ENCODE measurements at regions not wholly inside any gene's neighbourhood (a gene's known extent, or its start where the extent isn't known, plus 50 kb on each side); places are given as distances from the start of the nearest gene placed in this dataset.

DNA sequence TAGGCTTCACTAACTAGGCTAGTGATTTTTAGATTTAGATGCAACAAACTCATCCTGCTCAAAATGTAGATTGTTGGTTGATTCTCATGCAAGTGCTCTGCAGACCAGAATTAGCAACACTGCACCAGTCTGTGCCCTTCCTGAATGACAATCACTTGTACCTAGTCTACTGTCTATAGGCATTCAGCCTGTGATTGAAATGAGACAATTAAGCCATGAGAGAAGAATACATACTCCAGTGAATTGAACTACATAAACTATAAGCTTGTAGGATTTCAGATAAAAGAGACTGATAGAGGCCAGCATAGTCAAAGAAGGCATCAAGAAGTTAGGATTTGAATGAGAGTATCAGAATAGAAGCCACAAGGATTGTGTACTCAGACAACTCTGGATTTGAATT, 138.3 kb upstream of the NRXN1 start:
- DNase-seq (ENCODE audit: low read depth in 2 of 2), result no peak

DNA sequence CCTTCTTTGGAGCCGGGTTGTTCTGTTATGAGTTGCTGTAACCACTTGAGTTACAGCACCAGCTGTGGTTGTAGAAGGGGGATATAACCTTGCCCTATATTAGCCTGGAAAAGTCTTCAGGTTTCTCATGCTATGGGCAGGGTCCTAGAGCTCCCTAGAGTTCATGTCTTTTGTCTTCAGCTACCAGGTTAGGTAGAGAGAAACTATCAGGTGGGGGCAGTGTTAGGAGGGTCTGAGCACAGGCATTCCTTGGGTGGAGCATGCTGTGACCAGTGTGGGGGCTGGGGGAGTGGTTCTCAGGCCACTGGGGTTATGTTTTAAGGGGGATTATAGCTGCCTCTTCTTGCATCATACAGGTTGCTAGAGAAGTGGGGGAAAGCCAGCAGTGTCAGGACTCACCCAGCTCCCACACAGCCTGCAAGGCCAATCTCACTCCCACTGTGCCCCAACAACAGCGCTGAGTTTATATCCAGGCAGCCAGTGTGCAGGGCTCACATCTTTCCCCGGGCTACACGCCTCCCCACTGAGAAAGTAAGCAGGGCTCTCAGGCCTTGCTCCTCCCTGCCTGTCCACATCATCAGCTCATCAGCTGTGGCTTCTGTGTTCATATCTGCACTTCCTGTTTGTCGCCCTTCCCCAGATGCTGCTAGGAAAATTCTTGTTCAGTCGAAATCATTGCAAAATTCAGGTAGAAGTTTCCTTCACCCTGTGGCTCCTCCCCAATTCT, 133.8 kb upstream of the NRXN1 start:
- no peak for DNase-seq (ENCODE audit: low read depth in 2 of 2)

GRCh38 chr2:51158251-51158650, 126.3 kb upstream of the NRXN1 start:
- DNase-seq (ENCODE audit: low read depth in 2 of 2), result no peak

- DNase-seq (ENCODE audit: low read depth in 2 of 2), result no peak
Observed at GRCh38 chr2:51153236-51153635, 121.3 kb upstream of the NRXN1 start.

GRCh38 chr2:51151490-51152140, 119.7 kb upstream of the NRXN1 start:
- DNase-seq (ENCODE audit: low read depth in 2 of 2), result no peak

DNA sequence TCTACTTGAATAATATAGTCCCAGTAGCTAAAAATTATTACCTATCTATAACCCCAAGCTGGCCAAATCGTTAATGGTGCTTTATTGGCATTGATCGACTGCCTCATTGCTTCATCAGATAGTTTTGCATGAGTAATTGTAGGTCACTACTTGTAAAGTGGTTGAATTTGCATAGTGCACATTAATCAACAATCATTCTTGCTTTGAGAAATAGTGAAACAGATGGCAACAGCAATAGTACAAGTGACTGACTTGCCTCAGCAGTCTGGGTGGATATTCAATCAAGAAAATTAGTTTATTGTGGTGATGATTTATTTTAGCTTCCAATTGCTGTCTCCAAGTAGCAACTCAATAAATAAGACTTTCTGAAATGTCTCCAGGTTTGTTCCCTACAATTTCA, 117.8 kb upstream of the NRXN1 start:
- no peak for DNase-seq (ENCODE audit: low read depth in 2 of 2)

GRCh38 chr2:51145761-51146160, 113.8 kb upstream of the NRXN1 start:
- DNase-seq (ENCODE audit: low read depth in 2 of 2), result no peak

DNA sequence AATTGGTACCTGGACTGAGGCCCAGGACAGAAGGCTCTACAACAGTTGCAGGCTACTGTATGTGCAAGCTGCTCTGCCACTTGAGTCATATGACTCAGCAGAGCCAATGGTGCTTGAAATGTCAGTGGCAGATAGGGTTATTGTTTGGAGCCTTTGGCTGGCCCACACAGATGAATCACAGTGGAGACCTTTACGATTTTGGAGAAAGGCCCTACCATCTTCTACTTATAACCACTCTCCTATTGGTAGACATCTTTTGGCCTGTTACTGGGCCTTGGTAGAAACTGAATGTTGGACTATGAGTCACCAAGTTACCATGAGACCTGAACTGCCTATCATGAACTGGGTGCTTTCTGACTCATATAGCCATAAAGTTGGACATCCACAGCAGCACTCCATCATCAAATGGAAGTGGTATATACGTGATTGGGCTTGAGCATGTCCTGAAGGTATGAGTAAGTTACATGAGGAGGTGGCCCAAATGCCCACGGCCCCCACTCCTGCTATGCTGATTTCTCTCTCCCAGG, 88.9 kb upstream of the NRXN1 start:
- no peak for DNase-seq (ENCODE audit: low read depth in 2 of 2)

DNA sequence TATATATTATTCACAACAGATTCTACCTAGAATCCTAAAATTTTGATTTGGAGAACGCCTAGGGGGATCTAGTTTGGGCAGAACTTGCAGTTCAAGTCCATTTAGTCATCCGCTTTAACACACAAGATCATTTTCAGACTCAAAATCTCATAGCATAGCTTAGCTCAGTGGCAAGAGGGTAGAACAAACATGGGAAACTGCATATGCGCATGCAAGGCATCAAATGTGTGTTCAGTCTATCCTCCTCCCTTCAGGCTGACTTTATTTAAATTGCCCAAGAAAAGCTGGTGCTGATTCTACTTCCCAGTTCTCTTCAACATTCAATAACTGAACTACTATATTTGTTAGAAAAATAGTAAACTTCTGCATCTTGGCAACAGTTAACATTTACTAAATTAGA, 79.6 kb upstream of the NRXN1 start:
- DNase-seq (ENCODE audit: low read depth in 2 of 2), result no peak

DNA sequence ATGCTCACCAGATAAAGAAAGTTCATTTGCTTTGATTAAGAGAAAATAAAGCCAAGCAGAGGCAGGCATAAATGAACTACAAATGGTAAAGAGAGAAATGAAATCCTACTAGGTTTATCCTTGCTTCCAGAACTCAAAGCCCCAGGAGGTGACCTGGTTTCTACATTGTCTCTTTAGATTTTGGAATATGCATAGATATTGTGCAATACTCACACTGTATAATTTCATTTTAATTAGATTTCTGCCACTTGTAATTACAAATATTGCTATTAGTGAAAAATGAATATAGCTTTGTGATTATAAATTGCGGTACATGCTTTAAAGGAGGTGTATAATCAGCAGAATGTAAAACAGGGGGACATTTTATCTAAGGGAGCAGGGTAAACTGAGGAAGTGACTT, 76.9 kb upstream of the NRXN1 start:
- DNase-seq (ENCODE audit: low read depth in 2 of 2), result no peak

DNA sequence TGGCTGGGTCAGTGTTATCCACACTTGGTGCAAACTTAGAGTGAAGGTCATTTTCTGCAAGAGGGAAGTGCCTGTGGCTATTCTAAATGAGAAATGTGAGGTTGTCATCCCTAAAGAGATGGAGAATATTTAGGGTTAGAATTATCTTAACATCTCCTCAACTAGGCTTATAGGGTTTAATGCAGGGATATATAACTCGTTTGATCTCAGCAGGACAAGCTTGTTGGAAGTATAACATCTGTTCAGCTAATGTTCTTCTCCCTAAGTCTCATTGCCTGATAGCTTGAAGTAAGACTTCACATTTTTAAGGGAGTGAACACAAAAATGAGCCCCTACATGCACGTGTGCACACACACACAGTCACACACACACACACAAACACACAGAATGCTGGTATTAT, 75.9 kb upstream of the NRXN1 start:
- DNase-seq (ENCODE audit: low read depth in 2 of 2), result no peak

DNA sequence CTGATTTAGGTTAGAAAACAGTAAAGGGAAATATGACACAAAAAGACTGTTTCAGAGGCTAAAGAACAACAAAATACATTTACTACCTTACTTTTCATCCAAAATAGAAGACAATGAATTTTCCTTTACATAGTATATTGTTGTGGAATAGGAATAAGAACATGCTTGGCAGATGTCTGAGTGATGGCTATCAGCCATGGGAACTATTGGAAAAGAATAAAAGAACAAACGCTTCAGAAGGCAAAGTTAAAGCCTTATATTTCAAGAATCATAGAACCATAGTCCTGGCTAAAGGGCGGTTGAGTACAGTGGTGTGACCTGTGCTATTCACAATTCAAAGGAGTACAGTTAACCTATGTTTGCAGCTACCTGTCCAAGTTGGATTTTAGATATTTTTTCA, 73.9 kb upstream of the NRXN1 start:
- DNase-seq (ENCODE audit: low read depth in 2 of 2), result no peak

- DNase-seq (ENCODE audit: low read depth in 2 of 2), result peak; percentile 1 to 82
Observed at GRCh38 chr2:51103205-51103604, 71.3 kb upstream of the NRXN1 start.

GRCh38 chr2:51093016-51093415, 61.1 kb upstream of the NRXN1 start:
- DNase-seq (ENCODE audit: low read depth in 2 of 2), result no peak

GRCh38 chr2:51085420-51086068, 53.6 kb upstream of the NRXN1 start:
- no peak for DNase-seq (ENCODE audit: low read depth in 2 of 2)

DNA sequence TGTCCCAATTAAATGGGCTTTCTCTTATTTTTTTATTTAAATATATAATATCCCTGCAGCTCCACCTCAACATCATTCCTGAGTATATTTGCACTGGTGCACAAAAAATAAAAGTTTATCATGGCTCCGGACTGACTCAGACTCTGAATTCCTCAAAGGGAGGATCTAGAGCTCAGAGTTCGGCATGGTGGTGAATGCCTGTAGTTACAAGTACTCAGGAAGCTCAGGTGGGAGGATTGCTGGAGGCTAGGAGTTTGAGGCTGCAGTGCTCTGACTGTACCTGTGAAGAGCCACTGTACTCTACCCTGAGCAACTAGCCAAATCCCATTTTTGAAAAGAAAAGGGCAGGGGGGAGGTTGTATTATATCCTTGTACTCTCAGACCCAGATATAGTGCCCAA, 52.8 kb upstream of the NRXN1 start:
- no peak for DNase-seq (ENCODE audit: low read depth in 2 of 2)

All from dermis microvascular lymphatic vessel endothelial cell (primary cell).